ENCODE measurements at regions not wholly inside any gene's neighbourhood (a gene's known extent, or its start where the extent isn't known, plus 50 kb on each side); places are given as distances from the start of the nearest gene placed in this dataset.

DNA sequence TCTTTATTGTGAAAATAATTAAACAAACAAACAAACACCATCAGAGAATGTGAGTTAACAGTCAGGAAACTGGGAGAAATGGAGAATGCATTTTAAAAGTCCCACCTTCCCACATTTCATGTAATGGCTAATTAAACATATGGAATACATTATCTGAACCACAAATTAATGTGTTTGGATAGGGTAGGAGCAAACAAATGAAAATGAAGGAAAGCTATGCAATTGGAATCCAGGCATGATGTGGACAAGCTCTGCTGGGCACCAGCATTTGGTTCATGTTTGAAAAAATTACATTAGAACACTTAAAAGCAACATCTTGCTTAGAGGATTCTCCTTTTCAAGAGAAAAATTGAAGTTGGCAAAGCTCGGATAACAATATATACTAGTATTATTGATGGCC, 628.1 kb downstream of the LMO4 start:
- TF ChIP-seq, protein P1, sequence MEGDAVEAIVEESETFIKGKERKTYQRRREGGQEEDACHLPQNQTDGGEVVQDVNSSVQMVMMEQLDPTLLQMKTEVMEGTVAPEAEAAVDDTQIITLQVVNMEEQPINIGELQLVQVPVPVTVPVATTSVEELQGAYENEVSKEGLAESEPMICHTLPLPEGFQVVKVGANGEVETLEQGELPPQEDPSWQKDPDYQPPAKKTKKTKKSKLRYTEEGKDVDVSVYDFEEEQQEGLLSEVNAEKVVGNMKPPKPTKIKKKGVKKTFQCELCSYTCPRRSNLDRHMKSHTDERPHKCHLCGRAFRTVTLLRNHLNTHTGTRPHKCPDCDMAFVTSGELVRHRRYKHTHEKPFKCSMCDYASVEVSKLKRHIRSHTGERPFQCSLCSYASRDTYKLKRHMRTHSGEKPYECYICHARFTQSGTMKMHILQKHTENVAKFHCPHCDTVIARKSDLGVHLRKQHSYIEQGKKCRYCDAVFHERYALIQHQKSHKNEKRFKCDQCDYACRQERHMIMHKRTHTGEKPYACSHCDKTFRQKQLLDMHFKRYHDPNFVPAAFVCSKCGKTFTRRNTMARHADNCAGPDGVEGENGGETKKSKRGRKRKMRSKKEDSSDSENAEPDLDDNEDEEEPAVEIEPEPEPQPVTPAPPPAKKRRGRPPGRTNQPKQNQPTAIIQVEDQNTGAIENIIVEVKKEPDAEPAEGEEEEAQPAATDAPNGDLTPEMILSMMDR (IDR thresholded peaks at IDR 0.05) = no peak
- TF ChIP-seq POLR2A (IDR thresholded peaks at IDR 0.05) = no peak

Data from suprapubic skin (tissue), 3 donors.